Smooth muscle cell (in vitro differentiated cells): ENCODE measurements at regions not wholly inside any gene's neighbourhood (a gene's known extent, or its start where the extent isn't known, plus 50 kb on each side); places are given as distances from the start of the nearest gene placed in this dataset.

ENCODE experiments used
- DNase-seq: peaks from one replicate; lab custom pipeline; 2025; ENCODE audit not compliant: unreplicated experiment; lab: John Stamatoyannopoulos, UW
- H2AFZ ChIP-seq: fragments of 200-600 bp; sonication (generic); 2 replicates; pipeline ENCODE4 v1.6.0; 2016; ENCODE audit warnings: antibody characterized with exemption, low read depth, mild to moderate bottlenecking
- H3F3A ChIP-seq: fragments of 200-600 bp; sonication (generic); 2 replicates; pipeline ENCODE4 v1.6.0; 2017; ENCODE audit warnings: antibody characterized with exemption, low read depth
- H3K27ac ChIP-seq: fragments of 200-600 bp; sonication (generic); 2 replicates; pipeline ENCODE4 v1.5.1; 2016; ENCODE audit warnings: low read depth, mild to moderate bottlenecking
- H3K27me3 ChIP-seq: fragments of 200-600 bp; sonication (generic); 2 replicates; pipeline ENCODE4 v1.6.1; 2016; ENCODE audit warnings: low read depth, mild to moderate bottlenecking
- H3K36me3 ChIP-seq: fragments of 200-600 bp; sonication (generic); 2 replicates; pipeline ENCODE4 v1.5.1; 2016; ENCODE audit warnings: low read depth
- H3K4me1 ChIP-seq: fragments of 200-600 bp; sonication (generic); 2 replicates; pipeline ENCODE4 v1.5.1; 2016; ENCODE audit warnings: low read depth
- H3K4me2 ChIP-seq: fragments of 200-600 bp; sonication (generic); 2 replicates; pipeline ENCODE4 v1.6.0; 2016; ENCODE audit warnings: mild to moderate bottlenecking
- H3K4me3 ChIP-seq: fragments of 200-600 bp; sonication (generic); 2 replicates; pipeline ENCODE4 v1.5.1; 2016; ENCODE audit warnings: mild to moderate bottlenecking
- H3K79me2 ChIP-seq: fragments of 200-600 bp; sonication (generic); 2 replicates; pipeline ENCODE4 v1.6.0; 2016; ENCODE audit warnings: low read depth, mild to moderate bottlenecking
- H3K9ac ChIP-seq: fragments of 200-600 bp; sonication (generic); 2 replicates; pipeline ENCODE4 v1.6.0; 2016; ENCODE audit warnings: low read depth
- H3K9me3 ChIP-seq: fragments of 200-600 bp; sonication (generic); replicated peaks from 2 replicates; pipeline ENCODE4 v1.5.1; 2016; ENCODE audit warnings: low read depth
- H4K20me1 ChIP-seq: fragments of 200-600 bp; sonication (generic); 2 replicates; pipeline ENCODE4 v1.6.0; 2016; ENCODE audit warnings: low read depth
- WGBS: methylation state at CpG from one replicate; pipeline ENCODE4 v1.1.7; 2016; ENCODE audit warnings: low lambda C conversion rate; 5-methylcytosine and 5-hydroxymethylcytosine counted together
- TF ChIP-seq, protein P1 (sequence below): fragments of 200-600 bp; sonication (generic); IDR thresholded peaks from 2 replicates; pipeline ENCODE4 v1.5.1; 2017; ENCODE audit warnings: borderline replicate concordance, mild to moderate bottlenecking, antibody characterized with exemption; ENCODE audit not compliant: insufficient read depth, poor library complexity, severe bottlenecking

DNA sequence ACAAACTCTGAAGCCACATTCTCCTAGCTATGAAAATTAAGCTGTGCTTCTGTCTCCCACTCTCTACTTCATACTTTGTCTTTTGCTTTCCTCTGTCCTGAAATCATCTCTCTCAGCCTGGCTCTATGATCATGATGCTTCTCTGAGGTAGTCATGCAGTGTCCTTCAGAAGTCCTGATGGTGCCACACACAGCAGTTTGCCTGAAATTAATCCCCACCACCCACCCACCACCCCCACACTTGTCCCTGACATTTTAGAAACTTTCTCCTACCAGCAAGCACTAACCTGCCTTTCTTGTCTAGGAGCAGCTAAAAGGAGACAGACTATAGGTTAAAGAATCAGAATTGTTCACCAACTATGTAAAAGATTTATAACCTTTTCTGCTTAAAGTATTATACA is 282.2 kb upstream of the FAM174A start:
- H3K27me3 ChIP-seq, result no peaks in the 10 kb centered on the region
- H3K9me3 ChIP-seq, result no peaks in the 10 kb centered on the region
- H3K4me1 ChIP-seq, result no peaks in the 10 kb centered on the region
- no peak overlapping the region for H3K4me3 ChIP-seq
- H4K20me1 ChIP-seq, result no peaks in the 10 kb centered on the region
- DNase-seq, result no peak
- H3K4me2 ChIP-seq, result no peak overlapping the region
- TF ChIP-seq, protein P1, sequence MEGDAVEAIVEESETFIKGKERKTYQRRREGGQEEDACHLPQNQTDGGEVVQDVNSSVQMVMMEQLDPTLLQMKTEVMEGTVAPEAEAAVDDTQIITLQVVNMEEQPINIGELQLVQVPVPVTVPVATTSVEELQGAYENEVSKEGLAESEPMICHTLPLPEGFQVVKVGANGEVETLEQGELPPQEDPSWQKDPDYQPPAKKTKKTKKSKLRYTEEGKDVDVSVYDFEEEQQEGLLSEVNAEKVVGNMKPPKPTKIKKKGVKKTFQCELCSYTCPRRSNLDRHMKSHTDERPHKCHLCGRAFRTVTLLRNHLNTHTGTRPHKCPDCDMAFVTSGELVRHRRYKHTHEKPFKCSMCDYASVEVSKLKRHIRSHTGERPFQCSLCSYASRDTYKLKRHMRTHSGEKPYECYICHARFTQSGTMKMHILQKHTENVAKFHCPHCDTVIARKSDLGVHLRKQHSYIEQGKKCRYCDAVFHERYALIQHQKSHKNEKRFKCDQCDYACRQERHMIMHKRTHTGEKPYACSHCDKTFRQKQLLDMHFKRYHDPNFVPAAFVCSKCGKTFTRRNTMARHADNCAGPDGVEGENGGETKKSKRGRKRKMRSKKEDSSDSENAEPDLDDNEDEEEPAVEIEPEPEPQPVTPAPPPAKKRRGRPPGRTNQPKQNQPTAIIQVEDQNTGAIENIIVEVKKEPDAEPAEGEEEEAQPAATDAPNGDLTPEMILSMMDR, result no peak
- no peaks in the 10 kb centered on the region for H3F3A ChIP-seq
- H3K9ac ChIP-seq, result no peak overlapping the region
- H3K79me2 ChIP-seq, result no peaks in the 10 kb centered on the region
- no peaks in the 10 kb centered on the region for H3K36me3 ChIP-seq
- no peak overlapping the region for H2AFZ ChIP-seq
- no peak overlapping the region for H3K27ac ChIP-seq

DNA sequence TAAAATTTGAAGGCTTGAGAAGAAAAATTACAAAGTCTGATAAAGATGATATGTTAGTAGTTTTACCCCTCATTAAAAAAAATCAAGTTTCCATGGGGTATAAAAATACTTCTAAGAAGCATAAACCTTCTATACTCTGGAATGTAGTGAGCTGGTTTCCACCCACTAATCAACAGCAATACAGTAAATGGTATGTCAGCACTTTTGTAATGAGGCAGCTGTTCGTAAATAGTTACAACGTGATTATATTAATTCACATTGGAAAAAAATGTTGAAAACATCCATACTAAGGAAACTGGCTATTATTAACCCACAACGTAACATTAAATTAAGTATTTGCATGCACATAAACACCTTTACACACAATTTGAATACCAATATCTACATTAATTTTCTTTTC is 283.1 kb upstream of the FAM174A start:
- Histone ChIP-seq H3K4me3 (no peak overlapping the region), H3K79me2 (no peaks in the 10 kb centered on the region), H3F3A (no peaks in the 10 kb centered on the region), H4K20me1 (no peaks in the 10 kb centered on the region), H3K4me1 (no peaks in the 10 kb centered on the region), H2AFZ (no peak overlapping the region), H3K9me3 (no peaks in the 10 kb centered on the region), H3K9ac (no peak overlapping the region), H3K27ac (no peak overlapping the region), H3K27me3 (no peaks in the 10 kb centered on the region), H3K36me3 (no peaks in the 10 kb centered on the region), H3K4me2 (no peak overlapping the region)
- WGBS, result 74% methylated on average over 3 of the region's 3 CpGs
- no peak for DNase-seq
- TF ChIP-seq, protein P1, result no peak

DNA sequence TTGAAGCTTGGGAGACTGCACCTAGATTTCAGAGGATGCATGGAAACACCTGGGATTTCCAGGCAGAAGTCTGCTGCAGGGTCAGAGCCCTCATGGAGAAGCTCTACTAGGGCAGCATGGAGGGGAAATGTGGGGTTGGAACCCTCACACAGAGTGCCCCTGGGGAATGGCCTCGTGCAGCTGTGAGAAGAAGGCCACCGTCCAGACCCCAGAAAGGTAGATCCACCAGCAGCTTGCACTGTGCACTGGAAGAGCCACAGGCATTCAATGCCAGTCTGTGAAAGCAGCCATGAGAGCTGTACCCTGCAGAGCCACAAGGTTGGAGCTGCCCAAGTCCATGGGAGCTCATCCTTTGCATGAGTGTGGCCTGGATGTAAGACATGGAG is 285.3 kb upstream of the FAM174A start:
- TF ChIP-seq, protein P1, result no peak
- Histone ChIP-seq H3K27ac (no peak overlapping the region), H2AFZ (no peak overlapping the region), H3K79me2 (no peaks in the 10 kb centered on the region), H3K27me3 (no peaks in the 10 kb centered on the region), H3K9ac (no peak overlapping the region), H4K20me1 (no peaks in the 10 kb centered on the region), H3K4me1 (no peaks in the 10 kb centered on the region), H3K4me3 (no peak overlapping the region), H3K4me2 (no peak overlapping the region), H3K9me3 (no peaks in the 10 kb centered on the region), H3F3A (no peaks in the 10 kb centered on the region), H3K36me3 (no peaks in the 10 kb centered on the region)
- 80% methylated on average over 2 of the region's 2 CpGs for WGBS
- DNase-seq, result no peak

DNA sequence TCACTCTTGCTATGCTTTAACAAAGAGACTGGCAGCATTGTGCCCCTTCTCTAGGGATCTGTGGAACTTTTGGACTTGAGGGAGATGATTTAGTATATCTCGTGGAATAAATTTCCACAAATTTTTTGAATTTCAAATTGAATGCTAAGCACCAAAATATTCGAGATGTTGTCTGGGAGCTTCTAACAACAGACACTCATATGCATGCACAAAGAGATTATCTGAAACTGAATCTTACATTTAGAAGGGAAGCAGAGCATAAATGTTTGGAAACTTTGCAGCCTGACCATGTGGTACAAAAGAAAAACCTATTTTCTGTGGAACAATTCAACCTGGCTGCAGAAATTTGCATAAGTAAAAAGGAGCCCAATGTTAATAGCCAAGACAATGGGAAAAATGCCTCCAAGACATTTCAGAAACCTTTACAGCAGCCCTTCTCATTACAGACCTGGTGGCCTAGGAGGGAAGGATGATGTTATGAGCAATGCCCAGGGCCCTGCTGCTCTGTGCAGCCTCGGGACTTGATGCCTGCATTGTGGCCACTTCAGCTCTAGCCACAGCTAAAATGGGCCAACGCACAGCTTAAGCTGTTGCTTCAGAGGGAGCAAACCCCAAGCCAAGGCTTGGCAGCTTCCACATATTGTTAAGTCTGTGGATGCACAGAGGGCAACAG is 285.8 kb upstream of the FAM174A start:
- H3K4me3 ChIP-seq, result no peak overlapping the region
- H3K36me3 ChIP-seq, result no peaks in the 10 kb centered on the region
- H3K27me3 ChIP-seq, result no peaks in the 10 kb centered on the region
- no peak overlapping the region for H3K9ac ChIP-seq
- H3K27ac ChIP-seq, result no peak overlapping the region
- H2AFZ ChIP-seq, result no peak overlapping the region
- DNase-seq, result no peak
- H3K4me2 ChIP-seq, result no peak overlapping the region
- no peaks in the 10 kb centered on the region for H3K4me1 ChIP-seq
- TF ChIP-seq, protein P1, result no peak
- H3F3A ChIP-seq, result no peaks in the 10 kb centered on the region
- no peaks in the 10 kb centered on the region for H3K9me3 ChIP-seq
- WGBS, result 81% methylated on average over 4 of the region's 4 CpGs
- H4K20me1 ChIP-seq, result no peaks in the 10 kb centered on the region
- H3K79me2 ChIP-seq, result no peaks in the 10 kb centered on the region
